ENCODE measurements at regions not wholly inside any gene's neighbourhood (a gene's known extent, or its start where the extent isn't known, plus 50 kb on each side); places are given as distances from the start of the nearest gene placed in this dataset.

GRCh38 chr15:80308002-80308401, 56.0 kb upstream of the CTXND1 start:
- peaks cover 5% of the 10 kb centered on the region for H3K27me3 Mint-ChIP-seq (ENCODE audit: low read depth)
- POLR2A ChIA-PET = no interaction called here
- no peaks in the 10 kb centered on the region for H3K9me3 Mint-ChIP-seq (ENCODE audit: insufficient read depth)
- no peaks in the 10 kb centered on the region for H3K4me1 Mint-ChIP-seq (ENCODE audit: low read depth)
- H3K36me3 Mint-ChIP-seq (ENCODE audit: low read depth) = no peaks in the 10 kb centered on the region
- no peak for ATAC-seq
- CTCF ChIA-PET = interaction anchor here (1.1 kb wide), 1 partner anchor 67 kb away, joined by 4 read pairs; no protein-coding TSS in a partner anchor
- no peak for DNase-seq
- no peak overlapping the region for H3K27ac Mint-ChIP-seq
- no peak overlapping the region for H3K4me3 Mint-ChIP-seq

- H3K27me3 Mint-ChIP-seq (ENCODE audit: low read depth) = peaks cover 10% of the 10 kb centered on the region
- DNase-seq = no peak
- ChIA-PET POLR2A (no interaction called here), CTCF (no interaction called here)
- no peaks in the 10 kb centered on the region for H3K9me3 Mint-ChIP-seq (ENCODE audit: insufficient read depth)
- no peaks in the 10 kb centered on the region for H3K4me1 Mint-ChIP-seq (ENCODE audit: low read depth)
- H3K27ac Mint-ChIP-seq = no peak overlapping the region
- no peak overlapping the region for H3K4me3 Mint-ChIP-seq
- H3K36me3 Mint-ChIP-seq (ENCODE audit: low read depth) = no peaks in the 10 kb centered on the region
- ATAC-seq = no peak
Observed at GRCh38 chr15:80309769-80310384, 57.9 kb upstream of the CTXND1 start.

- ATAC-seq = no peak
- H3K9me3 Mint-ChIP-seq (ENCODE audit: insufficient read depth) = no peaks in the 10 kb centered on the region
- no peak overlapping the region for H3K4me3 Mint-ChIP-seq
- H3K27me3 Mint-ChIP-seq (ENCODE audit: low read depth) = peaks cover 10% of the 10 kb centered on the region
- no peak overlapping the region for H3K27ac Mint-ChIP-seq
- CTCF ChIA-PET = no interaction called here
- no peaks in the 10 kb centered on the region for H3K4me1 Mint-ChIP-seq (ENCODE audit: low read depth)
- no peaks in the 10 kb centered on the region for H3K36me3 Mint-ChIP-seq (ENCODE audit: low read depth)
- DNase-seq = no peak
- POLR2A ChIA-PET = no interaction called here
Observed at GRCh38 chr15:80310776-80311175, 58.8 kb upstream of the CTXND1 start.

DNA sequence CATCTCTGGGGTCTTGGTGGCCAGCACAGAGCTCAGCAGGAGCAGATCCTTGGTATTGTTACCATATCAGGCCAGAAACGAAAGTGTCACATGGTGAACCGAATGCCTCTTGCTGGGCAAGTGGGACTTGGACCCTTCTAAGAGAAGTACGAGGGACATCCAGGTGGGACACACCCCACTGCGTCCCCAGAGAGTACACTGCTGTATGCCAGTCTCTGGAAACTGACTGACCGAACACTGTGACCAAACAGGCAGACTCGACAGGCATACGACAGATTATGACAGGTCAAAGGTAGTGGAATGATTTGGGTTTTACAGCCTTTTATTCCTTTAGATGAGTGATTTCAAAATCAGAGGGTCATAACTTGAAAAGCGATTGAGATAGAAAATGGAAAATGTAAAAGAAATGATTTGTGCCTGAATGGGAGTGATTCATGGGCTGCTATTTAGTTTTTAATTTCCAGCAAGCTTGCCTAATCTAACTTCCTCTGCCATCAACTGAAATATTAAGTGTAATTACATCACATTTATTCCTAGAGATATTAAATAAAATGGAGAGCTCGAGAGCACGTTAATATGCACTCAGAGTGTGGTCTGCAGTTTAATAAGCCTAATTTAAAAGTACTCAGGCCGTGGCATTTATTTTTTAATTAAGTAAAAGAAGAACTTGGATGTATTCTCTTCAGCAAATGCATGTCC, 63.4 kb upstream of the CTXND1 start:
- Mint-ChIP-seq H3K9me3 (ENCODE audit: insufficient read depth) (no peaks in the 10 kb centered on the region), H3K4me3 (no peak overlapping the region), H3K36me3 (ENCODE audit: low read depth) (no peaks in the 10 kb centered on the region), H3K27me3 (ENCODE audit: low read depth) (peaks cover 8% of the 10 kb centered on the region), H3K4me1 (ENCODE audit: low read depth) (no peaks in the 10 kb centered on the region), H3K27ac (no peak overlapping the region)
- no peak for DNase-seq
- CTCF ChIA-PET = no interaction called here
- POLR2A ChIA-PET = no interaction called here
- no peak for ATAC-seq

GRCh38 chr15:80317389-80318182, 65.6 kb upstream of the CTXND1 start:
- ATAC-seq (no peak), DNase-seq (no peak)
- H3K4me1 Mint-ChIP-seq (ENCODE audit: low read depth) = no peaks in the 10 kb centered on the region
- CTCF ChIA-PET = no interaction called here
- POLR2A ChIA-PET = no interaction called here
- H3K9me3 Mint-ChIP-seq (ENCODE audit: insufficient read depth) = no peaks in the 10 kb centered on the region
- H3K27me3 Mint-ChIP-seq (ENCODE audit: low read depth) = peaks cover 13% of the 10 kb centered on the region
- no peak overlapping the region for H3K4me3 Mint-ChIP-seq
- no peak overlapping the region for H3K27ac Mint-ChIP-seq
- no peaks in the 10 kb centered on the region for H3K36me3 Mint-ChIP-seq (ENCODE audit: low read depth)

DNA sequence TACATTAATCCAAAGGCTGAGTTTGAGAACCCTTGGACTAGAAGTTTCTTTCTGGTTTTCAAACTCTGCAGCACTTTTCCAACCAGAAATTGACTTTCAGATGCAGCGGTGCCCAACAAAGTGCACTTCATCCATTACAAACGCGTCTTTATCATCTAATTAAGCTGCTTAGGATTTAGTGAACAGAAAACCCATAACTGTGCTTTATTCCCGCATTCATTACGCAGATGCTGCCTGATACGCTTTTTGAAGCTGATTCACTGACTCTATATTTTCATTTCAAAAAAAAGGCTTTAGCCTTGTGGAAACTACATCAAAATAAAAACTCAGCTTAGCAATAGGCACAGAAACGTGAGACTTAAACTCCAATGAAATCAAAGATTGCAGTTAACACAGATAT, 69.8 kb upstream of the CTXND1 start:
- Mint-ChIP-seq H3K27ac (no peak overlapping the region), H3K9me3 (ENCODE audit: insufficient read depth) (no peaks in the 10 kb centered on the region), H3K36me3 (ENCODE audit: low read depth) (no peaks in the 10 kb centered on the region), H3K4me3 (no peak overlapping the region), H3K4me1 (ENCODE audit: low read depth) (no peaks in the 10 kb centered on the region), H3K27me3 (ENCODE audit: low read depth) (peaks cover 8% of the 10 kb centered on the region)
- ATAC-seq = no peak
- DNase-seq = no peak
- CTCF ChIA-PET = no interaction called here
- POLR2A ChIA-PET = no interaction called here

GRCh38 chr15:80323285-80323684, 71.3 kb upstream of the CTXND1 start:
- ChIA-PET CTCF (no interaction called here), POLR2A (no interaction called here)
- no peaks in the 10 kb centered on the region for H3K4me1 Mint-ChIP-seq (ENCODE audit: low read depth)
- H3K9me3 Mint-ChIP-seq (ENCODE audit: insufficient read depth) = no peaks in the 10 kb centered on the region
- no peak for ATAC-seq
- no peak for DNase-seq
- peaks cover 8% of the 10 kb centered on the region for H3K27me3 Mint-ChIP-seq (ENCODE audit: low read depth)
- no peak overlapping the region for H3K4me3 Mint-ChIP-seq
- no peaks in the 10 kb centered on the region for H3K36me3 Mint-ChIP-seq (ENCODE audit: low read depth)
- no peak overlapping the region for H3K27ac Mint-ChIP-seq

DNA sequence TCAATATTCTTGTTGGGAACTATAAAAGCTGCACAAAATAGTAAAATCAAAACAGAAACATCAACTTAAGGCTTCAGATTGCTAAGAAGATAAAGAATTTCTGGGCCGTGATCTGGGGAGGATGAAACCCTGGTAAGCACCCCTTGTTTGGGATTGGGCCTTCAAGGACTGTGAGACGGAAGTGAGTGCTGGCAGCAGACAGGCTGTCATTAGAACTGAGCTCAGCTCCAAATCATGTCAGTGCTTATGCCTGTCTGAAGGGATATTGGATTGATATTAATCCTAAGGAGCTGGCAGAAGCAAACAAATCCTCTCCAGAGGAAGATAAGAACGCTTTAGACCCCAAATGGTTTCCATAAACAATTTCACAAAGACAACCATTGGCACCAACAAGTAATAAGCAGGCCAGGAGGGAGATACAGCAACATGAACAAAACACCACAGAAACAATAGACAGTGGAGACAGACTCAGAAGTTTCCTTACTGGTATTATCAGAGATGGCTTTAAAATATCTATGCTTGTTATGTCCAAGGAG, 72.6 kb upstream of the CTXND1 start:
- CTCF ChIA-PET = no interaction called here
- Mint-ChIP-seq H3K36me3 (ENCODE audit: low read depth) (no peaks in the 10 kb centered on the region), H3K4me3 (no peak overlapping the region), H3K4me1 (ENCODE audit: low read depth) (no peaks in the 10 kb centered on the region), H3K27ac (no peak overlapping the region), H3K27me3 (ENCODE audit: low read depth) (peaks cover 10% of the 10 kb centered on the region), H3K9me3 (ENCODE audit: insufficient read depth) (no peaks in the 10 kb centered on the region)
- POLR2A ChIA-PET = no interaction called here
- DNase-seq = no peak
- no peak for ATAC-seq

DNA sequence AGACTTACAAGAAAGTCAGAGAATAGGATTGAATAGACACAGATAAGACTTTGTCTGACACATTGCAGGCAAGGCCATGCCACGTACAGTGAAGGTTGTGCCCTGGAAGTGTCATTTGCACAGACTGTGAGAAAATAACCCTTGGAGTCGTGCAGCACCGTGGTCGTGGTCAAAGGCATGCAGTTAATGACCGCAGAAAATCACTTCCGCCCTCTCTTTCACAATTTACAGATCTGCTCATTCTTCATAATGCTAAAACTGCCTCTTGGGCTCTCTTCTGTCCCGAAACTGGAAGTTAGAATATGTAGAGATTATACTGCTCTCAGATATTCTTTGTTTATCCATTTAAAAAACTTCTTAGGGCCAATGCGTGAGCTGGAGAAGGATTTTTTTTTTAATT, 73.2 kb upstream of the CTXND1 start:
- Mint-ChIP-seq H3K27ac (no peak overlapping the region), H3K4me1 (ENCODE audit: low read depth) (no peaks in the 10 kb centered on the region), H3K9me3 (ENCODE audit: insufficient read depth) (no peaks in the 10 kb centered on the region), H3K36me3 (ENCODE audit: low read depth) (no peaks in the 10 kb centered on the region), H3K27me3 (ENCODE audit: low read depth) (peaks cover 10% of the 10 kb centered on the region), H3K4me3 (no peak overlapping the region)
- DNase-seq (no peak), ATAC-seq (no peak)
- ChIA-PET CTCF (no interaction called here), POLR2A (no interaction called here)

DNA sequence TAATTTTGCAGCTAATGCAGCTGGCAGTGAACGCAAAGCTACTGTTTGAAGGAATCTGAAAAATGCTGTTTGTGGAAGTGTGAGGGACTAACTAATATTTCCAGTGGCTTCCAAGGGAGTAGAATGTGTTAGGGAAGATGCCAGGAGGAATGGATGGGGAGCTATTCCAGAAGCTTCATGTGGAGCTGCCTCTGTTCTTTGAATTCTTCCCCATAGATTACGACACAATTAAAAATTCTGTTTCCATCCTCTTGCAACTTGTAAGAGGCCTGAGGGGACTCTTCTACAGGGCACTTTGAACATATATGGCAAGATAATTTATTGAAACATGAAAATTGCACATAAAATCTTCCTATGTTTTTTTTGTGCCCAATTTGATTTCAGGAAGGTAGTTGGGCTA, 74.3 kb upstream of the CTXND1 start:
- POLR2A ChIA-PET = no interaction called here
- DNase-seq = no peak
- Mint-ChIP-seq H3K4me3 (no peak overlapping the region), H3K27ac (no peak overlapping the region), H3K9me3 (ENCODE audit: insufficient read depth) (no peaks in the 10 kb centered on the region), H3K4me1 (ENCODE audit: low read depth) (no peaks in the 10 kb centered on the region), H3K36me3 (ENCODE audit: low read depth) (no peaks in the 10 kb centered on the region), H3K27me3 (ENCODE audit: low read depth) (peaks cover 5% of the 10 kb centered on the region)
- CTCF ChIA-PET = no interaction called here
- ATAC-seq = no peak

DNA sequence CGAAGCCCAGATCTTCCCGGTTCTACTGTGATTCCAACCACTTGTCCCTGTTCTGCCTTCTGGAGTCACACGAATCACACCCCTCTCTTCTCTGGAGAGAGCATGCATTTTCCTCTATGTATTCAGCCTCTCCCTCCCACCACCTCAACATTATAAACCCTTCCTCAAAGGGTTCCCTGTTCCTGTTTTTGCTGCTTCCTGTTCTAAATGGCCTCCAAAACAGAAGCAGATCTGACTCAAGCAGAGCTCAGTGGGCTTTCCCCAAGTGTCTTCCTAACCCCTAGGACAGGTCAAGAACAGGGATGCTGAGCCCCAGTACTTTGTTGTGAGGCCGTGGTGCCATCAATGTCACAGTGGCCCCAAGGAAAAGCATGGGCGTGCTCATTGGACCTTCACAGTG, 75.7 kb upstream of the ARNT2 start:
- CTCF ChIA-PET = no interaction called here
- DNase-seq (no peak), ATAC-seq (no peak)
- H3K27me3 Mint-ChIP-seq (ENCODE audit: low read depth) = peaks cover 5% of the 10 kb centered on the region
- H3K9me3 Mint-ChIP-seq (ENCODE audit: insufficient read depth) = no peaks in the 10 kb centered on the region
- H3K4me1 Mint-ChIP-seq (ENCODE audit: low read depth) = no peaks in the 10 kb centered on the region
- no peaks in the 10 kb centered on the region for H3K36me3 Mint-ChIP-seq (ENCODE audit: low read depth)
- no peak overlapping the region for H3K27ac Mint-ChIP-seq
- POLR2A ChIA-PET = no interaction called here
- H3K4me3 Mint-ChIP-seq = no peak overlapping the region

DNA sequence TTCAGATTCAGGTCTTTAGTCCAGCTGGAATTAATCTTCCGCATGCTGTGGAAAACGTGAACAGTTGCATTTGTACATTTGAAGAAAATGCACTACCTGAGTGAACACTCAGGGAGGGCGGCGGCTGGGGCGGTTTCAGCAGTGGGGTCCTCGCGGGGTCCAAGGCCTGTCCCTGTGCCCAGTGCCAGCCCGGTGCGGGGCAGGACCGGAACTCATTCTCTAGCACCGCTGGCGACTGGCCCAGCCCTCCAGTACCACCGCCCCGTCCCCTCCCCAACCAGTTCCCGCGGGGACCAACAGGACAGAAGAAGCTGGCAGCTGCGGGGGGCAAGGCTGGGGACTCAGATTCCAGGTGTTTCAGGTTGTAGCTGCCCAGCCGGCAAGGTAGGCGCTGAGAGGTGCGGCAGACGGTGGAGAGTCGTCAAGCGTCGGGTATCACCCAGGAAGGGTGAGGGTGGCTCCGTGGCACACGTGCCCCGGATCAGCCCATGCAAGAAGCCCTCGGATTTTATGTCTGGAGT, 72.2 kb upstream of the ARNT2 start:
- H3K36me3 Mint-ChIP-seq (ENCODE audit: low read depth) = no peaks in the 10 kb centered on the region
- ATAC-seq = no peak
- H3K4me3 Mint-ChIP-seq = no peak overlapping the region
- H3K4me1 Mint-ChIP-seq (ENCODE audit: low read depth) = no peaks in the 10 kb centered on the region
- H3K27me3 Mint-ChIP-seq (ENCODE audit: low read depth) = peaks cover 10% of the 10 kb centered on the region
- ChIA-PET CTCF (no interaction called here), POLR2A (no interaction called here)
- no peak for DNase-seq
- H3K27ac Mint-ChIP-seq = no peak overlapping the region
- no peaks in the 10 kb centered on the region for H3K9me3 Mint-ChIP-seq (ENCODE audit: insufficient read depth)
